ENCODE measurements at regions not wholly inside any gene's neighbourhood (a gene's known extent, or its start where the extent isn't known, plus 50 kb on each side); places are given as distances from the start of the nearest gene placed in this dataset.

GRCh38 chr17:79473876-79474440 lies 136.9 kb downstream of the RBFOX3 start:
- Histone ChIP-seq H3K36me3 (ENCODE audit: control insufficient read depth in 2 of 2, insufficient read depth in 2 of 2, low read length in 1 of 2) (no peaks in the 10 kb centered on the region), H3K27me3 (ENCODE audit: control insufficient read depth in 2 of 2, insufficient read depth in 1 of 2, low read length in 1 of 2) (peaks cover 0 to 6% of the 10 kb centered on the region in 2 donors), H3K27ac (ENCODE audit: low read depth in 1 of 2, low read length in 1 of 2) (no peak overlapping the region), H3K9me3 (ENCODE audit: control insufficient read depth in 2 of 2, insufficient read depth in 1 of 2, low read length in 1 of 2) (no peaks in the 10 kb centered on the region), H3K4me1 (ENCODE audit: control insufficient read depth in 2 of 2, insufficient read depth in 2 of 2, low read length in 2 of 2) (no peaks in the 10 kb centered on the region), H3K4me3 (ENCODE audit: low read length in 2 of 2) (no peak overlapping the region)
- no peak for DNase-seq (ENCODE audit: low read depth in 6 of 9, low spot score in 9 of 9)
- whole genome bisulfite sequencing: 85% methylated on average over 12 of the region's 12 CpGs

DNA sequence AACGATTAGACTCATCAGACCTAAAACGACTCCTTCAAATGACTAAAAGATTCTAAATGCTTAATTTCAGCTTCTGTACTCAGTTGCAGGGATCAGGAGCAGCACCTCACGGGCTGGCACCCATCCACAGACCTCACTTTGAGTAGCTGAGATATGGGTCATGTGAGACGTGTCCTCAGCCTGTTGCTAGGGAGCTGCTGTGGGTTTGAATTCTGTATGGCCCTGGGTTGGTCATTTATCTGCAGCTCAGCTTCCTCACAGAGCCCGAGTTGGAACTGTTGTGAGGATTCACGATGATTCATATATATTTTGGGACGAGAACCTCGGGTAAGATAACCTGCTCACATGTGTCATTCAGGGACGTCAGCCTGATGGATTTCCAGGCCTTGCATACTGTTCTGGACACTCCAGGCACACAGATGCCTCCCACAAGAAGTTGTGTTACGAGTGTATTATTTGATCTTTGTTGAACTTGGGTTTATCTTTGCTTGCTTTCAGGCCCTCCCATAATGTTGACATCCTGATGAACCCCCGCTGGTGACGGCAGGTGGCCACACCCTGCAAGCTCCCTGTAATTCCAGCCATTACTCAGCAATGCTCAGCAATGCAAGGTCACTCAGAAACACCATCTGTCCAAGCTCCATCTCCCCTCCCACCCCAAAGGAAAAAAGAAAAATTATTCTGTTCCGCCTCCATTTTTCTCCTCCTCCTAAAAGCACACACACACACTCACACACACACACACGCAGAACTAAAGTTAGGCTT lies 137.6 kb downstream of the RBFOX3 start:
- Histone ChIP-seq H3K4me1 (ENCODE audit: control insufficient read depth in 2 of 2, insufficient read depth in 2 of 2, low read length in 2 of 2) (no peaks in the 10 kb centered on the region), H3K27ac (ENCODE audit: low read depth in 1 of 2, low read length in 1 of 2) (no peak overlapping the region), H3K4me3 (ENCODE audit: low read length in 2 of 2) (no peak overlapping the region), H3K27me3 (ENCODE audit: control insufficient read depth in 2 of 2, insufficient read depth in 1 of 2, low read length in 1 of 2) (peaks cover 0 to 6% of the 10 kb centered on the region in 2 donors), H3K9me3 (ENCODE audit: control insufficient read depth in 2 of 2, insufficient read depth in 1 of 2, low read length in 1 of 2) (no peaks in the 10 kb centered on the region), H3K36me3 (ENCODE audit: control insufficient read depth in 2 of 2, insufficient read depth in 2 of 2, low read length in 1 of 2) (no peaks in the 10 kb centered on the region)
- WGBS: 85% methylated on average over 14 of the region's 14 CpGs
- DNase-seq (ENCODE audit: low read depth in 6 of 9, low spot score in 9 of 9): no peak

DNA sequence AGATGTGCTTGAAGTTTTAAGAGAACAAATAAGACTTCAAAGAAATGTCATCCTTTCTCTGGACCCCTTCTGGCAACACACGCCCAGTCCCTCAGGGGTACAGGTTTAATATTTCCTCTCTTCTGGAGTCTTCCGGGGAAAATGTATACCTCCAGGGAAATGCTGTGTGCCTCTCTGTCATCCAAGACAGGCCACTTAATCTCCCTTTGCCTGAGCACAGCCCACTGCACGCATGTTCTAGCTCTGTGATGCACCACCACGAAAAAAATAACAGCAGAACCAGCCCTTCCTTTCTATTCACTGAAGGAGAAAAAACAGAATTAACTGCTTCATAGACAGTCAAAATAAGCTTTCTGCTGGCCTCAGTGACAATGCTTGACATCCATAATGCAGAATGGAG lies 140.1 kb downstream of the RBFOX3 start:
- no peaks in the 10 kb centered on the region for H3K27me3 ChIP-seq (ENCODE audit: control insufficient read depth in 2 of 2, insufficient read depth in 1 of 2, low read length in 1 of 2)
- WGBS: 88% methylated on average over 4 of the region's 4 CpGs

DNA sequence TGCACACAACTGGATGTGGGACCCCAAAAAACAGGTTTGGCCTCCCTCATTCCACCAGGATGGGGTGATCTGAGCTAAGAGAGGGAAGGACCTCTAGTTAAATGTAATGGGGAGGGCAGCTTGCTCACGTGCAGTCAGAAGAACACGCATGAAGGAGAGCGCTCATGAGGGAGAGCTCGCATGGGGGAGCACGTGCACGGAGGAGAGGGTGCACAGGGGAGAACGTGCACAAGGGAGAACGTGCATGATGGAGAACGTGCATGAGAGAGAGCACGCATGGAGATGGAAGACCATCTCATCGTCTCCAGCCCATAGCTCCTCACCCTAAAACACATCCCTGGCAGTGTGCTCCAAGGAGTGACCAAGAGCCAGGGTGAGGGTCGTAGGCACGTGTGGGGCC lies 141.2 kb downstream of the RBFOX3 start:
- H3K36me3 ChIP-seq (ENCODE audit: control insufficient read depth in 2 of 2, insufficient read depth in 2 of 2, low read length in 1 of 2): no peaks in the 10 kb centered on the region
- H3K27me3 ChIP-seq (ENCODE audit: control insufficient read depth in 2 of 2, insufficient read depth in 1 of 2, low read length in 1 of 2): no peaks in the 10 kb centered on the region
- no peaks in the 10 kb centered on the region for H3K4me1 ChIP-seq (ENCODE audit: control insufficient read depth in 2 of 2, insufficient read depth in 2 of 2, low read length in 2 of 2)
- no peak overlapping the region for H3K27ac ChIP-seq (ENCODE audit: low read depth in 1 of 2, low read length in 1 of 2)
- 94% methylated on average over 13 of the region's 13 CpGs for WGBS
- H3K4me3 ChIP-seq (ENCODE audit: low read length in 2 of 2): no peak overlapping the region
- no peaks in the 10 kb centered on the region for H3K9me3 ChIP-seq (ENCODE audit: control insufficient read depth in 2 of 2, insufficient read depth in 1 of 2, low read length in 1 of 2)
- no peak for DNase-seq (ENCODE audit: low read depth in 6 of 9, low spot score in 9 of 9)

More for the DNA sequence above, 140.1 kb downstream of the RBFOX3 start:
- no peak for DNase-seq (ENCODE audit: low read depth in 6 of 9, low spot score in 9 of 9)
- Histone ChIP-seq H3K27ac (ENCODE audit: low read depth in 1 of 2, low read length in 1 of 2) (no peak overlapping the region), H3K4me1 (ENCODE audit: control insufficient read depth in 2 of 2, insufficient read depth in 2 of 2, low read length in 2 of 2) (no peaks in the 10 kb centered on the region), H3K36me3 (ENCODE audit: control insufficient read depth in 2 of 2, insufficient read depth in 2 of 2, low read length in 1 of 2) (no peaks in the 10 kb centered on the region), H3K9me3 (ENCODE audit: control insufficient read depth in 2 of 2, insufficient read depth in 1 of 2, low read length in 1 of 2) (no peaks in the 10 kb centered on the region), H3K4me3 (ENCODE audit: low read length in 2 of 2) (no peak overlapping the region)

DNA sequence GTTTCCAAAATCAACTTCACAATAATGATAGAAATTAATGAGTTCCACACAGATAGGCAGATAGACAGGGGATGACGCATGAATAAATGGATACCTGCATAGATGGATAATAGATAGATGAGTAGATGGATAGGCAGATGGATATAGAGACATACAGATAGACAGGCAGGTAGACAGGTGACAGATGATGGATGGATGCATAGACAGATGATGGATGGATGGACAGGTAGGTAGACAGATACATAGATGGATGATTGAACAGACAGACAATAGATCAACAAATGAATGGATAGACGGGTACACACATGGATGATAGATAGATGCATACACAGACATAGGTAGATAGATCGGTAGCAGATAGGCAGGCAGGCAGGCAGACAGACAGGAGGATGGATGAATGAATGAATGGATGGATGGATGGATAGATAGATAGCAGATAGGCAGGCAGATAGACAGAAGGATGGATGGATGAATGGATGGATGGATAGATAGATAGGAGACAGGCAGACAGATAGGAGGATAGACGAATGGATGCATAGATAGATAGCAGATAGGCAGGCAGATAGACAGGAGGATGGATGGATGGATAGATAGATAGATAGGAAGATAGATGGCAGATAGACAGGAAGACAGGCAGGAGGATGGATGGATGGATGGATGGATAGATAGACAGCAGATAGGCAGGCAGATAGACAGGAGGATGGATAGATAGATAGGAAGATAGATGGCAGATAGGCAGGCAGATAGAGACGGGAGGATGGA lies 142.5 kb downstream of the RBFOX3 start:
- no peaks in the 10 kb centered on the region for H3K4me1 ChIP-seq (ENCODE audit: control insufficient read depth in 2 of 2, insufficient read depth in 2 of 2, low read length in 2 of 2)
- 96% methylated on average over 5 of the region's 5 CpGs for WGBS
- no peaks in the 10 kb centered on the region for H3K36me3 ChIP-seq (ENCODE audit: control insufficient read depth in 2 of 2, insufficient read depth in 2 of 2, low read length in 1 of 2)
- DNase-seq (ENCODE audit: low read depth in 6 of 9, low spot score in 9 of 9): no peak
- no peak overlapping the region for H3K27ac ChIP-seq (ENCODE audit: low read depth in 1 of 2, low read length in 1 of 2)
- H3K9me3 ChIP-seq (ENCODE audit: control insufficient read depth in 2 of 2, insufficient read depth in 1 of 2, low read length in 1 of 2): peaks cover 0 to under 1% of the 10 kb centered on the region in 2 donors
- H3K4me3 ChIP-seq (ENCODE audit: low read length in 2 of 2): no peak overlapping the region
- H3K27me3 ChIP-seq (ENCODE audit: control insufficient read depth in 2 of 2, insufficient read depth in 1 of 2, low read length in 1 of 2): no peaks in the 10 kb centered on the region

DNA sequence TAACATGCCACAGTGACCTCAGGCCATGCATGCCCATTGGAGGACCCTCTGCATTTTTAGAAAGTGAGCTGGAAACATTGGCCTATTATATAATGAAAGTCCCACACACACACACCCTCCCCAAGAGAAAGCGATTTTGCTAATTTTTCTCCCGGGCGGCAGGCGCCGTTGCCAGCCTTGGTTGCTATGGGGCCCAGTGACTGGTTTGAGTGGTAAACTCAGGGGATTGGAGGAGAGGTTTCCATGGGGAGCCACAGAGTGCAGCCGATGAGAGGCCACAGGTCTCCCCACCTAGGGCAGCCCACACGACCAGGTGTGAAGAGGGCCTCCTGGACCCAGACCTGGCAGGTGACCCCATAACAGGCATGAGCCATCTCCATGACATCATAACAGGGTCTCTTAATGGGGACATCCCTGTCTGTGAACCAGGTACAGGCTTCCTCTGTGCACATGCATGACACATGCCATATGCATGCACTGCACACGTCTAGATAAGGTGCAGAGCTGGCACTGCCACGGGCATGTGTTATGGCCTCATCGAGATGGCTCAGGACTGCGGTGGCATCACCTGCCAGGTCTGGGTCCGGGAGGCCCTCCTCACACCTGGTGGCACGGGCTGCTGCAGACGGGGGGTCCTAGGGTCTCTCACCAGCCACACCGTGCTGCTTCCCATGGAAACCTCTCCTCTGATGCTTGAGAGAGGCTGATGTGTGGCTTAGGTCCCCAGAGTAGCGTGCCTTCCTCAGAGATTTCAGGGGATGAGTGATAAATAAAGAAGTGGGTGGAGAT lies 144.1 kb downstream of the RBFOX3 start:
- no peaks in the 10 kb centered on the region for H3K36me3 ChIP-seq (ENCODE audit: control insufficient read depth in 2 of 2, insufficient read depth in 2 of 2, low read length in 1 of 2)
- no peak overlapping the region for H3K27ac ChIP-seq (ENCODE audit: low read depth in 1 of 2, low read length in 1 of 2)
- peaks cover 0 to 4% of the 10 kb centered on the region in 2 donors for H3K9me3 ChIP-seq (ENCODE audit: control insufficient read depth in 2 of 2, insufficient read depth in 1 of 2, low read length in 1 of 2)
- no peaks in the 10 kb centered on the region for H3K27me3 ChIP-seq (ENCODE audit: control insufficient read depth in 2 of 2, insufficient read depth in 1 of 2, low read length in 1 of 2)
- H3K4me3 ChIP-seq (ENCODE audit: low read length in 2 of 2): no peak overlapping the region
- no peaks in the 10 kb centered on the region for H3K4me1 ChIP-seq (ENCODE audit: control insufficient read depth in 2 of 2, insufficient read depth in 2 of 2, low read length in 2 of 2)
- 92% methylated on average over 16 of the region's 16 CpGs for WGBS
- DNase-seq (ENCODE audit: low read depth in 6 of 9, low spot score in 9 of 9): no peak

DNA sequence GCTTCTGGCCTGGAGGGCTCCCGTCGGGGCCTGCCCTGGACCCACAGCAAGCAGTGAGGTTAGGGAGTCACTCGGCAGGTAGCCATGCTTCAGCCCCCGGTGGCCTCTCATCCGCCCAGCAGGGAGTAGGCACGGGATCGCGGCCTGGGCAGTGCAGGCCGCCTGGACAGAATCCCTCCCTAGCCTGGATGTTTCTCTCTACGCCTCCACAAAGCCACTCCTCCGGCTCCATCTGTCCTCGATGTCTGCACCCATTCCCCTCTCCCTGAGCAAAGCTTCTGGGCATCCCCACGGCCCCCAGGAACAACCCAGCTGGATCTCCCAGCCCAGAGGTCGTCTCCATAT lies 145.2 kb downstream of the RBFOX3 start:
- Histone ChIP-seq H3K27me3 (ENCODE audit: control insufficient read depth in 2 of 2, insufficient read depth in 1 of 2, low read length in 1 of 2) (no peaks in the 10 kb centered on the region), H3K36me3 (ENCODE audit: control insufficient read depth in 2 of 2, insufficient read depth in 2 of 2, low read length in 1 of 2) (no peaks in the 10 kb centered on the region), H3K4me1 (ENCODE audit: control insufficient read depth in 2 of 2, insufficient read depth in 2 of 2, low read length in 2 of 2) (no peaks in the 10 kb centered on the region), H3K9me3 (ENCODE audit: control insufficient read depth in 2 of 2, insufficient read depth in 1 of 2, low read length in 1 of 2) (peaks cover 0 to 4% of the 10 kb centered on the region in 2 donors), H3K4me3 (ENCODE audit: low read length in 2 of 2) (no peak overlapping the region), H3K27ac (ENCODE audit: low read depth in 1 of 2, low read length in 1 of 2) (no peak overlapping the region)
- no peak for DNase-seq (ENCODE audit: low read depth in 6 of 9, low spot score in 9 of 9)
- 76% methylated on average over 14 of the region's 14 CpGs for WGBS

GRCh38 chr17:79465011-79465680 lies 145.7 kb downstream of the RBFOX3 start:
- H3K27me3 ChIP-seq (ENCODE audit: control insufficient read depth in 2 of 2, insufficient read depth in 1 of 2, low read length in 1 of 2): no peaks in the 10 kb centered on the region
- H3K4me1 ChIP-seq (ENCODE audit: control insufficient read depth in 2 of 2, insufficient read depth in 2 of 2, low read length in 2 of 2): no peaks in the 10 kb centered on the region
- no peaks in the 10 kb centered on the region for H3K36me3 ChIP-seq (ENCODE audit: control insufficient read depth in 2 of 2, insufficient read depth in 2 of 2, low read length in 1 of 2)
- WGBS: 76% methylated on average over 25 of the region's 25 CpGs
- no peak for DNase-seq (ENCODE audit: low read depth in 6 of 9, low spot score in 9 of 9)
- no peak overlapping the region for H3K27ac ChIP-seq (ENCODE audit: low read depth in 1 of 2, low read length in 1 of 2)
- no peak overlapping the region for H3K4me3 ChIP-seq (ENCODE audit: low read length in 2 of 2)
- peaks cover 0 to 4% of the 10 kb centered on the region in 2 donors for H3K9me3 ChIP-seq (ENCODE audit: control insufficient read depth in 2 of 2, insufficient read depth in 1 of 2, low read length in 1 of 2)

Measured in thymus (tissue), 11 donors.